ENCODE measurements at regions not wholly inside any gene's neighbourhood (a gene's known extent, or its start where the extent isn't known, plus 50 kb on each side); places are given as distances from the start of the nearest gene placed in this dataset.

GRCh38 chr12:125643055-125643454 is 577.8 kb downstream of the AACS start:
- Mint-ChIP-seq H3K4me1 (ENCODE audit: low read depth) (no peaks in the 10 kb centered on the region), H3K27ac (no peak overlapping the region), H3K27me3 (no peaks in the 10 kb centered on the region), H3K9me3 (no peaks in the 10 kb centered on the region), H3K4me3 (no peak overlapping the region), H3K36me3 (ENCODE audit: low read depth) (no peaks in the 10 kb centered on the region)
- intact Hi-C loops (cut with micrococcal nuclease) = no loop called here
- CTCF ChIA-PET = no interaction called here
- POLR2A ChIA-PET = no interaction called here
- no peak for ATAC-seq
- no peak for TF ChIP-seq CTCF (IDR thresholded peaks at IDR 0.05)
- no peak for DNase-seq

- Mint-ChIP-seq H3K9me3 (no peaks in the 10 kb centered on the region), H3K4me3 (no peak overlapping the region), H3K36me3 (ENCODE audit: low read depth) (no peaks in the 10 kb centered on the region), H3K27ac (no peak overlapping the region), H3K27me3 (no peaks in the 10 kb centered on the region), H3K4me1 (ENCODE audit: low read depth) (no peaks in the 10 kb centered on the region)
- ATAC-seq (no peak), DNase-seq (no peak)
- TF ChIP-seq CTCF (IDR thresholded peaks at IDR 0.05) = no peak
- CTCF ChIA-PET = no interaction called here
- POLR2A ChIA-PET = no interaction called here
- intact Hi-C loops (cut with micrococcal nuclease) = no loop called here
Observed at GRCh38 chr12:125645724-125646123, 580.5 kb downstream of the AACS start.

GRCh38 chr12:125650587-125650986 is 585.4 kb downstream of the AACS start:
- Mint-ChIP-seq H3K9me3 (no peaks in the 10 kb centered on the region), H3K4me1 (ENCODE audit: low read depth) (no peaks in the 10 kb centered on the region), H3K27me3 (no peaks in the 10 kb centered on the region), H3K27ac (no peak overlapping the region), H3K4me3 (no peak overlapping the region), H3K36me3 (ENCODE audit: low read depth) (no peaks in the 10 kb centered on the region)
- ChIA-PET POLR2A (no interaction called here), CTCF (no interaction called here)
- intact Hi-C loops (cut with micrococcal nuclease) = no loop called here
- TF ChIP-seq CTCF (IDR thresholded peaks at IDR 0.05) = no peak
- no peak for DNase-seq
- no peak for ATAC-seq

GRCh38 chr12:125651625-125652024 is 586.4 kb downstream of the AACS start:
- CTCF ChIA-PET = no interaction called here
- no peak for TF ChIP-seq CTCF (IDR thresholded peaks at IDR 0.05)
- Mint-ChIP-seq H3K9me3 (no peaks in the 10 kb centered on the region), H3K4me1 (ENCODE audit: low read depth) (no peaks in the 10 kb centered on the region), H3K27me3 (no peaks in the 10 kb centered on the region), H3K4me3 (no peak overlapping the region), H3K27ac (no peak overlapping the region), H3K36me3 (ENCODE audit: low read depth) (no peaks in the 10 kb centered on the region)
- intact Hi-C loops (cut with micrococcal nuclease) = no loop called here
- POLR2A ChIA-PET = no interaction called here
- no peak for DNase-seq
- ATAC-seq = no peak

- intact Hi-C loops (cut with micrococcal nuclease) = no loop called here
- no peak for DNase-seq
- H3K4me1 Mint-ChIP-seq (ENCODE audit: low read depth) = no peaks in the 10 kb centered on the region
- no peaks in the 10 kb centered on the region for H3K9me3 Mint-ChIP-seq
- TF ChIP-seq CTCF (IDR thresholded peaks at IDR 0.05) = no peak
- ATAC-seq = no peak
- CTCF ChIA-PET = no interaction called here
- H3K36me3 Mint-ChIP-seq (ENCODE audit: low read depth) = no peaks in the 10 kb centered on the region
- POLR2A ChIA-PET = no interaction called here
- H3K27ac Mint-ChIP-seq = no peak overlapping the region
- H3K4me3 Mint-ChIP-seq = no peak overlapping the region
- no peaks in the 10 kb centered on the region for H3K27me3 Mint-ChIP-seq
Observed at GRCh38 chr12:125652681-125653080, 587.4 kb downstream of the AACS start.
